ENCODE measurements at regions not wholly inside any gene's neighbourhood (a gene's known extent, or its start where the extent isn't known, plus 50 kb on each side); places are given as distances from the start of the nearest gene placed in this dataset.

DNA sequence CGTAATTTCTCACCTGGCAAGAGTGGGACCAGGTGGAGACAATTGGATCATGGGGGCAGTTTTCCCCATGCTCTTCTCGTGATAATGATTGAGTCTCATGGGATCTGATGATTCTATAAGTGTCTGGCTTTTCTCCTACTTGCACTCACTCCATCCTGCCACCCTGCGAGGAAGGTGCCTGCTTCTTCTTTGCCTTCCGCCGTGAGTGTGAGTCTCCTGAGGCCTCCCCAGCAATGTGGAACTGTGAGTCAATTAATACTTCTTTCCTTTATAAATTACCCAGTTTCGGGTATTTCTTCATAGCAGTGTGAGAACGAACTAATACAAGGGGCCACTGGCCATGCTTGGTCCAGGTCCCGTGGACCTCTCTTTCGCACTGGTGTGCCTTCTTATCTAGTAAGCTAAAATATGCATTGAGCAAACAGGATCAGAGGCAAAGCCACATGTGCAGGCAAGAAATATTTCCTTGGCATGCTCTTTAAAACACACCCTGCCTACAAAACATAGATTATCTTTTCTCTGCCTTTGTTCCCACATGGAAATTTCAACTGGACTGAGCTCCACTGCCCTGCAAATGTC lies 821.1 kb downstream of the TRIB2 start:
- Histone ChIP-seq H3K36me3 (ENCODE audit: control insufficient read depth, insufficient read depth, low read length) (no peaks in the 10 kb centered on the region), H3K27ac (ENCODE audit: extremely low read depth, low read depth, low read length) (no peak overlapping the region), H3K9me1 (ENCODE audit: control insufficient read depth, insufficient read depth, low read length) (no peaks in the 10 kb centered on the region), H3K9ac (ENCODE audit: insufficient read depth in 1 of 2, low read depth in 2 of 2, low read length in 2 of 2) (no peak overlapping the region), H3K79me2 (ENCODE audit: control insufficient read depth, insufficient read depth, low read length) (no peaks in the 10 kb centered on the region), H3K4me3 (no peak overlapping the region), H3K9me3 (replicated peaks; ENCODE audit: control insufficient read depth, insufficient read depth, low read depth, low read length) (no peaks in the 10 kb centered on the region; the same call in 1 of the 2 replicates), H2AFZ (ENCODE audit: low read depth, low read length) (no peak overlapping the region), H3K4me2 (ENCODE audit: insufficient read depth, low read length) (no peak overlapping the region), H3K4me1 (replicated peaks in 1 of 2; ENCODE audit: control insufficient read depth in 2 of 2, insufficient read depth in 2 of 2, low read length in 2 of 2) (no peaks in the 10 kb centered on the region), H4K20me1 (replicated peaks; ENCODE audit: control insufficient read depth, insufficient read depth, low read length) (no peaks in the 10 kb centered on the region), H3K27me3 (ENCODE audit: control insufficient read depth in 2 of 2, insufficient read depth in 2 of 2, low read length in 2 of 2) (no peaks in the 10 kb centered on the region)
- ChIA-PET POLR2A (no interaction called here), CTCF (ENCODE audit: low intra/inter-chr PET ratio) (no interaction called here)
- TF ChIP-seq ZBTB17 (CRISPR knock-in tag; IDR thresholded peaks at IDR 0.05) (no peak), ZNF140 (CRISPR knock-in tag; IDR thresholded peaks at IDR 0.05) (no peak), ZNF253 (CRISPR knock-in tag; conservative IDR thresholded peaks at IDR 0.05) (no peak)
- no peak for DNase-seq (ENCODE audit: extremely low read depth in 1 of 4, low spot score in 3 of 4)
- 1% methylated on average over 9 of the region's 9 CpGs for WGBS (ENCODE audit: insufficient coverage, low coverage, missing lambda C conversion rate)
- FAIRE-seq = no peak
- BruUV-seq (replicated peaks) = no TSS peak
- intact Hi-C loops (cut with micrococcal nuclease) = no loop called here
- ATAC-seq = no peak
- in situ Hi-C loops (cut with MboI) = no loop called here

DNA sequence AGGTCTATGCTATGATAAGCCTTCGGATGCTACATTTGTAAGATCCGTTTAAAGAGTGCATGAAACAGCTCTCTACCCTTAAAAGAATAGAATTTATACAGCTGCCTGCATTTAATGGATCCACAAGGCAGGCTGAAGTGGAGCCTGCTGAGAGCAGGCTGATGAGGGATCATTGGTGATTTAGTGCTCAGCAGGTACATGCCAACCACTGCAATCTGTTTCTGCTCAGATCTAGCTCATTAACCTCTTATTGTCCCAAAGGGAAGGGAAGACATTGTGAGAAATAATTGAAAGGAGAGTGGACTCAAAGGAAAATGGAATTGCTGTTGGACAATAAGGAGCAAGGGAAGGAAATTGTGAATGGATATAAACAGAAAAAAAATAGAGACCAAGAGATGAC lies 822.6 kb downstream of the TRIB2 start:
- WGBS (ENCODE audit: insufficient coverage, low coverage, missing lambda C conversion rate) = 3% methylated on average over 2 of the region's 2 CpGs
- H3K4me3 ChIP-seq = no peak overlapping the region
- BruUV-seq (replicated peaks) = no TSS peak
- in situ Hi-C loops (cut with MboI) = no loop called here
- ChIA-PET CTCF (ENCODE audit: low intra/inter-chr PET ratio) (no interaction called here), POLR2A (no interaction called here)
- H3K9me3 ChIP-seq (replicated peaks; ENCODE audit: control insufficient read depth, insufficient read depth, low read depth, low read length) = no peaks in the 10 kb centered on the region; the same call in 1 of the 2 replicates
- ATAC-seq = no peak
- H3K27me3 ChIP-seq (ENCODE audit: control insufficient read depth in 2 of 2, insufficient read depth in 2 of 2, low read length in 2 of 2) = no peaks in the 10 kb centered on the region
- no peaks in the 10 kb centered on the region for H3K9me1 ChIP-seq (ENCODE audit: control insufficient read depth, insufficient read depth, low read length)
- FAIRE-seq = no peak
- H3K36me3 ChIP-seq (ENCODE audit: control insufficient read depth, insufficient read depth, low read length) = no peaks in the 10 kb centered on the region
- no peak for DNase-seq (ENCODE audit: extremely low read depth in 1 of 4, low spot score in 3 of 4)
- H3K4me1 ChIP-seq (replicated peaks in 1 of 2; ENCODE audit: control insufficient read depth in 2 of 2, insufficient read depth in 2 of 2, low read length in 2 of 2) = no peaks in the 10 kb centered on the region
- no peak overlapping the region for H3K9ac ChIP-seq (ENCODE audit: insufficient read depth in 1 of 2, low read depth in 2 of 2, low read length in 2 of 2)
- H4K20me1 ChIP-seq (replicated peaks; ENCODE audit: control insufficient read depth, insufficient read depth, low read length) = no peaks in the 10 kb centered on the region
- no peak overlapping the region for H2AFZ ChIP-seq (ENCODE audit: low read depth, low read length)
- no peak overlapping the region for H3K27ac ChIP-seq (ENCODE audit: extremely low read depth, low read depth, low read length)
- intact Hi-C loops (cut with micrococcal nuclease) = no loop called here
- H3K79me2 ChIP-seq (ENCODE audit: control insufficient read depth, insufficient read depth, low read length) = no peaks in the 10 kb centered on the region
- H3K4me2 ChIP-seq (ENCODE audit: insufficient read depth, low read length) = no peak overlapping the region
- TF ChIP-seq WHSC1 (IDR thresholded peaks at IDR 0.05; ENCODE audit: low read length) (no peak), ZBTB1 (CRISPR knock-in tag; IDR thresholded peaks at IDR 0.05; ENCODE audit: borderline replicate concordance, low read depth) (no peak), OTX1 (CRISPR knock-in tag; IDR thresholded peaks at IDR 0.05) (no peak), XRCC3 (IDR thresholded peaks at IDR 0.05) (no peak), SRSF1 (IDR thresholded peaks at IDR 0.05; ENCODE audit: low read depth, low read length) (no peak)
- TF ChIP-seq, protein P1, sequence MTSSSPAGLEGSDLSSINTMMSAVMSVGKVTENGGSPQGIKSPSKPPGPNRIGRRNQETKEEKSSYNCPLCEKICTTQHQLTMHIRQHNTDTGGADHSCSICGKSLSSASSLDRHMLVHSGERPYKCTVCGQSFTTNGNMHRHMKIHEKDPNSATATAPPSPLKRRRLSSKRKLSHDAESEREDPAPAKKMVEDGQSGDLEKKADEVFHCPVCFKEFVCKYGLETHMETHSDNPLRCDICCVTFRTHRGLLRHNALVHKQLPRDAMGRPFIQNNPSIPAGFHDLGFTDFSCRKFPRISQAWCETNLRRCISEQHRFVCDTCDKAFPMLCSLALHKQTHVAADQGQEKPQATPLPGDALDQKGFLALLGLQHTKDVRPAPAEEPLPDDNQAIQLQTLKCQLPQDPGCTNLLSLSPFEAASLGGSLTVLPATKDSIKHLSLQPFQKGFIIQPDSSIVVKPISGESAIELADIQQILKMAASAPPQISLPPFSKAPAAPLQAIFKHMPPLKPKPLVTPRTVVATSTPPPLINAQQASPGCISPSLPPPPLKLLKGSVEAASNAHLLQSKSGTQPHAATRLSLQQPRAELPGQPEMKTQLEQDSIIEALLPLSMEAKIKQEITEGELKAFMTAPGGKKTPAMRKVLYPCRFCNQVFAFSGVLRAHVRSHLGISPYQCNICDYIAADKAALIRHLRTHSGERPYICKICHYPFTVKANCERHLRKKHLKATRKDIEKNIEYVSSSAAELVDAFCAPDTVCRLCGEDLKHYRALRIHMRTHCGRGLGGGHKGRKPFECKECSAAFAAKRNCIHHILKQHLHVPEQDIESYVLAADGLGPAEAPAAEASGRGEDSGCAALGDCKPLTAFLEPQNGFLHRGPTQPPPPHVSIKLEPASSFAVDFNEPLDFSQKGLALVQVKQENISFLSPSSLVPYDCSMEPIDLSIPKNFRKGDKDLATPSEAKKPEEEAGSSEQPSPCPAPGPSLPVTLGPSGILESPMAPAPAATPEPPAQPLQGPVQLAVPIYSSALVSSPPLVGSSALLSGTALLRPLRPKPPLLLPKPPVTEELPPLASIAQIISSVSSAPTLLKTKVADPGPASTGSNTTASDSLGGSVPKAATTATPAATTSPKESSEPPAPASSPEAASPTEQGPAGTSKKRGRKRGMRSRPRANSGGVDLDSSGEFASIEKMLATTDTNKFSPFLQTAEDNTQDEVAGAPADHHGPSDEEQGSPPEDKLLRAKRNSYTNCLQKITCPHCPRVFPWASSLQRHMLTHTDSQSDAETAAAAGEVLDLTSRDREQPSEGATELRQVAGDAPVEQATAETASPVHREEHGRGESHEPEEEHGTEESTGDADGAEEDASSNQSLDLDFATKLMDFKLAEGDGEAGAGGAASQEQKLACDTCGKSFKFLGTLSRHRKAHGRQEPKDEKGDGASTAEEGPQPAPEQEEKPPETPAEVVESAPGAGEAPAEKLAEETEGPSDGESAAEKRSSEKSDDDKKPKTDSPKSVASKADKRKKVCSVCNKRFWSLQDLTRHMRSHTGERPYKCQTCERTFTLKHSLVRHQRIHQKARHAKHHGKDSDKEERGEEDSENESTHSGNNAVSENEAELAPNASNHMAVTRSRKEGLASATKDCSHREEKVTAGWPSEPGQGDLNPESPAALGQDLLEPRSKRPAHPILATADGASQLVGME (CRISPR knock-in tag; IDR thresholded peaks at IDR 0.05) = no peak
